Neural cell (in vitro differentiated cells): ENCODE measurements at regions not wholly inside any gene's neighbourhood (a gene's known extent, or its start where the extent isn't known, plus 50 kb on each side); places are given as distances from the start of the nearest gene placed in this dataset.

Experiments used
- CTCF ChIP-seq: fragments of 450-650 bp; IDR thresholded peaks from 2 replicates; pipeline ENCODE4 v1.5.1; 2014; ENCODE audit warnings: antibody characterized with exemption, mild to moderate bottlenecking, moderate library complexity; ENCODE audit not compliant: poor library complexity, severe bottlenecking
- EP300 ChIP-seq: fragments of 450-650 bp; conservative IDR thresholded peaks from 2 replicates; pipeline ENCODE4 v1.6.1; 2014; ENCODE audit warnings: antibody characterized with exemption, mild to moderate bottlenecking, moderate library complexity; ENCODE audit not compliant: poor library complexity, severe bottlenecking
- EZH2 ChIP-seq: fragments of 200-600, 300-800 bp; shearing (Covaris generic), sonication (generic); IDR thresholded peaks from 2 replicates; pipeline ENCODE4 v1.6.1; 2014; ENCODE audit warnings: antibody characterized with exemption, low read length, borderline replicate concordance, mild to moderate bottlenecking; ENCODE audit not compliant: insufficient read depth, poor library complexity, severe bottlenecking
- MXI1 ChIP-seq: fragments of 450-650 bp; conservative IDR thresholded peaks from 2 replicates; pipeline ENCODE4 v1.6.1; 2014; ENCODE audit warnings: antibody characterized with exemption, mild to moderate bottlenecking; ENCODE audit not compliant: poor library complexity, severe bottlenecking
- POLR2AphosphoS5 ChIP-seq: IDR thresholded peaks from 2 replicates; pipeline ENCODE4 v1.6.1; 2012
- RAD21 ChIP-seq: fragments of 450-650 bp; conservative IDR thresholded peaks from 2 replicates; pipeline ENCODE4 v1.6.1; 2014; ENCODE audit warnings: antibody characterized with exemption, mild to moderate bottlenecking, moderate library complexity
- REST ChIP-seq: IDR thresholded peaks from 2 replicates; pipeline ENCODE4 v1.6.1; 2012; ENCODE audit warnings: borderline replicate concordance
- SMC3 ChIP-seq: fragments of 450-650 bp; conservative IDR thresholded peaks from 2 replicates; pipeline ENCODE4 v1.6.1; 2014; ENCODE audit warnings: antibody characterized with exemption, mild to moderate bottlenecking, moderate library complexity; ENCODE audit not compliant: poor library complexity
- TAF1 ChIP-seq: IDR thresholded peaks from 2 replicates; pipeline ENCODE4 v1.6.1; 2012; ENCODE audit warnings: low read depth

GRCh38 chr7:81433206-81433605 lies 336.6 kb downstream of the HGF start:
- TF ChIP-seq CTCF: no peak
- TF ChIP-seq EZH2: no peak
- TF ChIP-seq POLR2AphosphoS5: no peak
- TF ChIP-seq TAF1: no peak
- no peak for TF ChIP-seq EP300
- TF ChIP-seq REST: no peak
- TF ChIP-seq RAD21: no peak
- no peak for TF ChIP-seq MXI1
- no peak for TF ChIP-seq SMC3
